ENCODE measurements at regions not wholly inside any gene's neighbourhood (a gene's known extent, or its start where the extent isn't known, plus 50 kb on each side); places are given as distances from the start of the nearest gene placed in this dataset.

DNA sequence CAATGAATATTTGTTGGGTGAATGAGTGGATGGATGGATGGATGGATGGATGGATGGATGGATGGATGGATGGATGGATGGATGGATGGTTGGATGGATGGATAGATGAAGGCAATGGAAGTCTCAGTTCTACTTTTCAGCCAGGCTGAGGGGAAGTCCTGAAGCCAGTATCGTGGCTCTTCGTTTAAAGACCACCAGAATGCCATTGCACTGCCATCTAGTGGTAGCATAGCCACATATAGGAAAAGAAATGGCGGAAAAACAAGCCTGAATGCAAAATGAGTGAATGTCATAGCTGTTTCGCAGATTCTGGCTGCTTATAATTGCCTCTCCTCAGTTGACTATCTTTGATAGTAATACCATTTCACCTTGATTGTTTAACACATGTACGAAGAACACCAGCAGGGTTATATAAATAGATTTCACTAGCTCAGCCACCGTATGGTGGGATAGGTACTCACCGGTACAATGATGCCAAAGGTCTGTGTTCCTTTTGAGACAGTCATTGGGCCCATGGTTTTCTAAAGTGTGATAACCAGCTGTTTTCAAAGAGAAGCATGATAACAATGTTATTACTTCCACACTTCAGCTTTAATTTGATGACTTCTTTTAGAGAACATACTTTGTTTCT is 62.3 kb upstream of the GREB1L start:
- TF ChIP-seq, protein P1, sequence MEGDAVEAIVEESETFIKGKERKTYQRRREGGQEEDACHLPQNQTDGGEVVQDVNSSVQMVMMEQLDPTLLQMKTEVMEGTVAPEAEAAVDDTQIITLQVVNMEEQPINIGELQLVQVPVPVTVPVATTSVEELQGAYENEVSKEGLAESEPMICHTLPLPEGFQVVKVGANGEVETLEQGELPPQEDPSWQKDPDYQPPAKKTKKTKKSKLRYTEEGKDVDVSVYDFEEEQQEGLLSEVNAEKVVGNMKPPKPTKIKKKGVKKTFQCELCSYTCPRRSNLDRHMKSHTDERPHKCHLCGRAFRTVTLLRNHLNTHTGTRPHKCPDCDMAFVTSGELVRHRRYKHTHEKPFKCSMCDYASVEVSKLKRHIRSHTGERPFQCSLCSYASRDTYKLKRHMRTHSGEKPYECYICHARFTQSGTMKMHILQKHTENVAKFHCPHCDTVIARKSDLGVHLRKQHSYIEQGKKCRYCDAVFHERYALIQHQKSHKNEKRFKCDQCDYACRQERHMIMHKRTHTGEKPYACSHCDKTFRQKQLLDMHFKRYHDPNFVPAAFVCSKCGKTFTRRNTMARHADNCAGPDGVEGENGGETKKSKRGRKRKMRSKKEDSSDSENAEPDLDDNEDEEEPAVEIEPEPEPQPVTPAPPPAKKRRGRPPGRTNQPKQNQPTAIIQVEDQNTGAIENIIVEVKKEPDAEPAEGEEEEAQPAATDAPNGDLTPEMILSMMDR (conservative IDR thresholded peaks at IDR 0.05; ENCODE audit: control insufficient read depth, insufficient read depth, low read depth, low read length): peak; percentile 87
- DNase-seq (ENCODE audit: low read depth): peak; percentile 79
- no peak overlapping the region for H3K4me3 ChIP-seq (ENCODE audit: control insufficient read depth, low read depth, low read length)

DNA sequence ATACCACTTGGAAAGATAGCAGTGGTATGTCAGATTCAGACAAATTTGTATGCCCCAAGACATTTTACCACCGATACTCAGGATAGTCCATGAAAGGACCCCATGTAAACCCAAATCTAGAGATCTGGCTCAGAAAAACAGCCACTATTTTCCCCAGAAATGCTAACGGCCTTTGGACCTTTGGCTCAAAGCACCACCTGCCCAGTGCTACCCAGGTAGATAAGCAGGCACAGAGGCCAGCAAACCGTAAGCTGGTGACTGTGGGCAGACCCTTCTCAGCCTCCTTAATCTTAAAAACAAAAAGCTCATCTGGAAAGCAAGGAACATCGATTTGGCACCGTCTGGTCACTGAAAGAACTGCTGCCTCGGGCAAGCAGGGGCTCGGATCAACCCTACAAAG is 61.4 kb upstream of the GREB1L start:
- no peak overlapping the region for H3K4me3 ChIP-seq (ENCODE audit: control insufficient read depth, low read depth, low read length)
- DNase-seq (ENCODE audit: low read depth): no peak
- TF ChIP-seq, protein P1 (conservative IDR thresholded peaks at IDR 0.05; ENCODE audit: control insufficient read depth, insufficient read depth, low read depth, low read length): no peak

DNA sequence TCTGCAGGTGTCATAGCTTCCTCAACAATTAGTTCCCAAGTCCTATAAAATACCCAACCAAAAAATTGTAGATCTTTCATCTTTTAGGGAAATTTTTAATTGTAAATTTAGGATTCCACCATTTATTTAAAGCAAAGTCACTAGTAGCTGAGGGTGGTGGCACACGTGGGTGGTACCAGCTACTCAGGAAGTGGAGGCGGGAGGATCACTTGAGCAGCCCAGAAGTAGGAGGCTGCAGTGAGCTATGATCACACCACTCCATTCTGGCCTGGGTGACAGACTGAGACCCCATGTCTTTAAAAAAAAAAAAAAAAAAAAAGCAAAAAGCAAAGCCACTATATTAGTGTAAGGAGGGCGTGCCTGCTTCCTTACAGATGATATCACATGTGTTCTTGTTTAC is 60.3 kb upstream of the GREB1L start:
- DNase-seq (ENCODE audit: low read depth): no peak
- H3K4me3 ChIP-seq (ENCODE audit: control insufficient read depth, low read depth, low read length): no peak overlapping the region
- TF ChIP-seq, protein P1 (conservative IDR thresholded peaks at IDR 0.05; ENCODE audit: control insufficient read depth, insufficient read depth, low read depth, low read length): no peak

DNA sequence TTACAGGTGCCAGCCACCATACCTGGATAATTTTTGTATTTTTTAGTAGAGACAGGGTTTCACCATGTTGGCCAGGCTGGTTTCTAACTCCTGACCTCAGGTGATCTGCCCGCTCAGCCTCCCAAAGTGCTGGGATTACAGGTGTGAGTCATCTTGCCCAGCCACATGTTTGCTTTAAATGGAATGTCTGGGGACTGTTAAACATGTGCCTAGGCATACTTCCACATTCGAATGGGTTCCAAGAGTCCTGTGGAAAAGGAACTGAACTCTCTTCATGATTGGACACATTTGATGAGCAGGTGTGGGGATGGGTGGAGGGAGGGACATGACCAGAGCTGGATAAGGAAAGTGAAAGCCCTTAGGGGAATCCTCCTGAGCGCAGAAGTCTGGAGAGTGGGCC is 58.4 kb upstream of the GREB1L start:
- TF ChIP-seq, protein P1 (conservative IDR thresholded peaks at IDR 0.05; ENCODE audit: control insufficient read depth, insufficient read depth, low read depth, low read length): no peak
- DNase-seq (ENCODE audit: low read depth): peak; percentile 17
- no peak overlapping the region for H3K4me3 ChIP-seq (ENCODE audit: control insufficient read depth, low read depth, low read length)

DNA sequence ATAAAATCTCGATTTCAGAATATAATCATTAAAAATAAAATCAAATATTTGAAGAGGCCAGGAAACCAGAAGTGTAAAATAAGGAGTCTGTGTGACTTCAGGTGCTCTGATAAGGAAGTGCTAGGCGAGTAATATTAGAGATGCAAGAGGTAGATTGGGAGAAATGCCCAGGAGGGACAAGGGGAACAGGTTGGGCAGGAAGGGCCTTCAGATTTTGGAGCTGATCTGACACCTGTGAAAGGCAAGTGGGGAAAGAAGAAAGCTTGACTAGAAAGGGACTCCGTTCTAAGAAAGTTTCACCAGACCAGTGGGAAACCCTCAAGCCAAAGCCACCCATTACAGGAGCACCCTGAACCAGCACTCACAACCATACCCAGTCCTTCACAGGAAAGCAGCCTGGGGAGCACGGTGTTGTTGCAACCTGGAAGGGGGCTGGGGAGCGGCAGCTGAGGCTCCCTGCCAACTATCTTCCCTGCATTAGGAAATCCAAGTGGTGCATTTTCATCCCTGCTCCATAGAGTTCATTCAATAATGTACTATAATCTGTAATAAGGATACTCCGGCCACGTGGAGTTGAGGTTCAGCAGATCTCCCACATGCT is 57.5 kb upstream of the GREB1L start:
- no peak for DNase-seq (ENCODE audit: low read depth)
- H3K4me3 ChIP-seq (ENCODE audit: control insufficient read depth, low read depth, low read length): no peak overlapping the region
- TF ChIP-seq, protein P1 (conservative IDR thresholded peaks at IDR 0.05; ENCODE audit: control insufficient read depth, insufficient read depth, low read depth, low read length): no peak

DNA sequence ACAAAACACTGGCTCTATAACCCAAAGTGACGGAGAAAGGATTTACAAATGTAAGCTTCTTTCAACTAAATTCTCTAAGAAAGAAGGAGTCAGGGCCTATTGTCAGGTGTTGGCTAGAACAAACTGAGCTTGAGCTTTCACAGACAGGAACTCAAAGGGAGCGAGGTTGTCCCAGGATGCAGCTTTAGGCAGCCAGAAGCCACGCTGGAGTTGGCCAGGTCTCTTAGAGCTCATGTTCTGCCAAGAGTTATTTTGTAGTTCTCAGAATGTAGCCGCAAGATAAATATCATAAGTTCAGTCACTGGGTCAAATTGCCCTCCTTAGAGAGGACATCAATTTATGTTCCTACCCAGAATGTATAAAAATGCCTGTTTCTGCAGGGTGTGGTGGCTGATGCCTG is 54.1 kb upstream of the GREB1L start:
- H3K4me3 ChIP-seq (ENCODE audit: control insufficient read depth, low read depth, low read length): no peak overlapping the region
- TF ChIP-seq, protein P1 (conservative IDR thresholded peaks at IDR 0.05; ENCODE audit: control insufficient read depth, insufficient read depth, low read depth, low read length): no peak
- no peak for DNase-seq (ENCODE audit: low read depth)

Data from fibroblast of mammary gland (primary cell).